AG08396 (cell line): ENCODE measurements at regions not wholly inside any gene's neighbourhood (a gene's known extent, or its start where the extent isn't known, plus 50 kb on each side); places are given as distances from the start of the nearest gene placed in this dataset.
A peak's percentile ranks its signal among the peaks of the same experiment; 100 is the strongest.

ENCODE experiments used
- DNase-seq: peaks from one replicate; pipeline ENCODE4 v3.0.0; 2012; ENCODE audit warnings: low spot score, mixed read lengths

DNA sequence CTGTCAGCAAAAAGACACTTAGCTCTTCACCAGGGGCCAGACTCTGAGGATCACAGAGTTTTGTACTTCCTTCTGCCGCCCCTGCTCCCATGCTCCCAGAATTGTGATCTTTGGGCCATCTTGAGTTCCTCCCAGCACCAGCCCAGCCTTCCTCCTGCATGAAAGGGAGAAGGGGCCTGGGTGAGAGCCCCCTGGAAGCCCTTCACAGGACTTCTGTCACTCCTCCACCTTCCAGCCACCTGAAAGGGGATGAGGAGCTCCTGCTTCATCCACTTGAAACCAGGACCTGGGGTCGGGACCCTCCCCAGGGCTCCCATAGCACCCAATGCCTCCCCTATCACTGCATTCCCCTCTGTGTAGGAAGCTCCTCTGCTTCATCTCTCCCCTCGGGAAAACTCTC, 174.2 kb downstream of the BUD13 start:
- DNase-seq, result no peak

- no peak for DNase-seq
Measured at GRCh38 chr11:116598036-116598435, 174.8 kb downstream of the BUD13 start.

- DNase-seq, result no peak
Measured at GRCh38 chr11:116596346-116597260, 176.2 kb downstream of the BUD13 start.

DNA sequence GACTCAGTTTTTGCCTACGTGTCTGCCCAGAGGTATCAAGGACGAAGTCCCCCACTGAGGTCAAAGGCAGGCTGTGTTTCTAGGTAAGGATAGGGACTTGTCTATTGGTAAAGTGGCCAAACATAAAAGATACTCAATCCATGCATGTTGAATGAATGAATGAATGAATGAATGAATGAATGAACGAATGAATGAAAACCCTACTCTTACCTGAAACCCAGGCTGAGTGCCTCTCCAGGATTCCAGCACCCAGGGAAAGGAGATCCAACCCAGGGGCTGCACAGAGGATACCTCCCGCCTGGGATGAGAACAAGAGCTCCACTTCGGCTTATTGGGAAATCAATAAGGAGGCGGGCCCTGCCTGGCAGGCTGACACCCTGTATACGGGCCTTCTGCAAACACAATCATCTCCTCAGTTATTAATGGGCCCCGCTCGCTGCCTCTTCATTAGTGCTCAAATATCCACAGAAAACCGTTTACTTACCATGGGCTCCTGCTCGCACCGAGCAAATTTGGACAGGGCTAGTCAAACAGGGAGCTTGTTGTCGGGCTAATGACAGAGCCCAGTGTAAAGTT, 177.4 kb downstream of the BUD13 start:
- DNase-seq, result no peak

DNA sequence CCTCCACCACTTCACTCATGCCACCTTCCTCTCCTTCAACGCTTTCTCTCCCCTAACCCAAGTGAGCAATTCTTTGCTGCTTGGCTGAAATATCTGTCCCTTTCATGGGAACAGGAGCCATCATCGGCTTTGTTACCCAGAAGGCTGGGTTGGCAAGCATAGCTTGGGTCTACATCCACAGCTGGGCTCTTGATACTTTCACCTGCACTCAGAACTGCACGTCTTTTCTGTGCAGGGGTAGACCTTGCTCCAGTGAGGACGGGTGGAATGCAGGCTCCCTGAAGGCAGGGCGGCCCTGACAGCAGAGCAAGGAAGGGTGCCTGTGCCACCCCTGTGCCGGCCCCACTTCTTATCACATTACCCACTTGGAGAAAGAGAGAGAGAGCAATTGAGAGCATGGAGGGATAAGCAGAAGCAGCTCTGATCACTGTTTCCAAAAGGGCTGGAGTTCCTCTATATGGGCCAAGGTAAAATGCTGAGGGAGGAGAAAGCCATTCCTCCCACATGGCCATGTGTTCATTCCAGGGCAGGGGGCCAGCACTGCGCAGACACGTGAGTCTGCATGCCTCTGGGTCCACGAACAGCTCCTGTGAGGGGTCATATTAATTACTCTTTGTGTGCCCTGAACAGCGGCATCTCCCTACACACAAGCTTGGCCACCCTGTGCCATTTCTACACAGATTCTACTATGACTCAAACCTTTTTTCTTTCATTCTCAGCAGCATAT, 181.8 kb downstream of the BUD13 start:
- no peak for DNase-seq

DNA sequence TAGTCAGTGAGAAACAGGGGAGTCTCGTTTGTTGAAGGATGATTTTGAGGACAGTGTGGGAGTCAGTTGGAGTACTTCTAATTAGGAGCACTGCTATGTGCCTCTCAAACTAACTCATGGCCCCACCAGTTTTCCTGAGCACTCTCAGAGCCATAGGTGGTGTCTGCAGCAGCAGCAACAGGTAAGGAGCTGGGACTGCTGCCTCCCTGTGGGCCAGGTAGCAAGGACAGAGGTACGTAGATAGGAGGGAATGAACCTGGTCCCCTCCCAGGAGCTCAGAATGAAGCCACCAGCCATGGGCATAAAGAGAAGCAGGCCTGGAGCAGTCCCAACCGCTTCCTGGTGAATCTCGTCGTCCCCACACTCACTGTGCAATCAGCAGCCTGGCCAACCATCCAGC, 183.4 kb downstream of the BUD13 start:
- DNase-seq, result no peak

GRCh38 chr11:116586392-116586791, 186.4 kb downstream of the BUD13 start:
- no peak for DNase-seq

- DNase-seq, result no peak
Measured at GRCh38 chr11:116582571-116582970, 190.2 kb downstream of the BUD13 start.

- no peak for DNase-seq
Measured at GRCh38 chr11:116581349-116581748, 191.4 kb downstream of the BUD13 start.

DNA sequence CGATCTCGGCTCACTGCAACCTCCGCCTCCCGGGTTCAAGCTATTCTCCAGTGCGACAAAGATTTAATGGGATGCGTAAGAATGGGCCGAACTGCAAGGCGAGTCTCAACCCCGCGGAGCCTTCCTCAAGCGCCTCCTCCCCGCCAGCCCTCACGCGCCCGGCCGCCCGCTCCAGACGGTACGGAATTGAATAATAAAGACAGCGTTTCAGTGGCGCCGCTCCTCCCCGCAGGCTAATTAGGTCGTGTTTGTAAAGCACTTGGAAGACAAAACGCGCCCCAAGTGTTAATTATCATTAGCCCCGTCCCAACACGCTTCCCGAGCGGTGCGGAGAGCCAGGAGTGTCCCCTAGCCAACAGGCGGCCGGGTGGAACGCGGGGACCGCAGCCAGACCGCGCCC, 192.0 kb downstream of the BUD13 start:
- DNase-seq, result no peak

DNA sequence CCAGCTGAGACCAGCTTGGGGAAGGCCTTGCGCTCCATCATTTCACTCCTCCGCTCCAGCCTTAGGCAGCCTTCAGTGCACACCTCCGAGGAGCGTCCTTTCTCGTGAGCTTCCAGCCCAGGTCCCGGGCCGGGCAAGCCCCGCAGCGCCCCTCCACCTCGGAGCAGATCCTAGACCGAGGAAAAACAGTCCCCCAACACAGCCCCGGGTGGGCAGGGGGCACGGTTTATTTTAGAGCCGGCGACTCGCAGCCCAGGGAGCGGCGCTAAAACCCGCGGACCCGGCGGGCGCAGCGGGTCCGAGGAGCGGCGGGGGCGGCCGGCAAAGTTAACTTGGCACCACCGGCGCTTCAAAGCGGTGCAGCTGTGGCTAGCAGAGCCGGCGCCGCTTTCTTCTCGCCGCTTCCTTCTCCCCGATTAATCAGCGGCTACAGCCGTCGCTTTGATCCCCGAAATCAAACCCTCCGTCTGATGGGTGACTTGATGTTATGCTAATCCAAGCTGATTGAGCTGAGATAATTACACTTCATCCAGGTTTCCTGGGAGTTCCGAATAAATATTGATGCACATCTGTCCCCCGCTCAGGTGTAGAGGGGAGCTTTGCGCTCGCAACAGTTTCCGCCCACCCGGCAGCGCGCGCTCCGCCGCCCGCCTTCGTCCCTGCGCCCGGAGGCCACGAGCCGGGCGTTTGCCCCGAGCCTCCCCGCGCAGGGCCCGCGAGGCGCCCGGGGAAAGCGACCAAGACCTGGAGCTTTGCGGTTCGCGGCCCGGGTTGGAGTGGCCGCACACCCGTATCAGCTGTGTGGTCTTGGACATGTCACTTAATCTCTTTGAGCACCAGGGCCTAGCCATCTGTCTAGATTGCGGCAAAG, 192.7 kb downstream of the BUD13 start:
- DNase-seq, result no peak

DNA sequence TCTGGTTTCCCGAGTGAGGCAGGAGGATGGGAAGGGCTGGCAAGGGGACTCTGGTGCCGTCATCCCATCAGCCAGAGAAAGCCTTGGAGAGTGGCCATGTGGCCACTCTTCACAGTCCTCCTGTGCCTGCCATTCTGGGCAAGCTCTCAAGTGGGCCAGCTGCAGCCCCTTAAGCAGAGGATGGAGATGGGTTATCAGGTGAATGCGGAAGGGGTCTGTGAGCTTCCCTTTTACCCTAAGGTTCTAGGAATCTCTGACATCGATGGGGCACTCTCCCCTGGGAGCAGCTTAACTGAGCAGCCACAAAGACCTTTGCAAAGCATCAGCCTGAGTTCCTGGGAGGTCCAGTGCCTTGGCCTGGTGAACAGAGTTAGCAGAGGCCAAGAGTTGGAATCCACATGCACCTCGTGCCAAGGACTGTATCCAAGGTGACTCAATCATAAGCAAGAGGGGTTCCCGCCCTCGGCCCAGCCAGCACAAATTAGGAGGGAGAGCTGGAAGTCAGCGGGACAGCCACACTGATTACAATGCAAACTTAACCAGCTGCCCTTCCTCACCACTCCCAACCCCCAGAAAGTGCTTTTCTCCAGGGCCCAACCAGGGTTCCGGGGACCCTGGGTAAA, 193.6 kb downstream of the BUD13 start:
- no peak for DNase-seq

GRCh38 chr11:116577956-116578355, 194.8 kb downstream of the BUD13 start:
- no peak for DNase-seq

DNA sequence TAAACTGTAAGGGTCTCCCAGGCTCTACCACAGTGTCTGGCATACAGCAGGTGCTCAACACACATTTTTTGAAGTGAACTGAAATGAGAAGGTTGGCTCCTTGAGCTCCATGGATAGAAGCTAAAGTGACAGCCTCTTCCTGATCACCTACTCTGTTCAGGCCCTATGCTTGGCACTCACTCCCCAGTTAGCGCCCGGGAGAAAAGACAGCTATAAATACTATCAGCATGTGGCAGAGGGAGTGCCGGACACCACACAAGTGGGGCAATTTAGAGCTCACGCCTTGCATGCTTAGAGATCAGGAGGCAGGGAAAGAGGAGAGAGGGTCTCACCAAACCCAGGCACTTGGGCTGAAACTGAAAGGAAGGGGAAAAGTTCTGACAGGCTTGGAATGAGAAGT, 195.5 kb downstream of the BUD13 start:
- DNase-seq, result no peak

DNA sequence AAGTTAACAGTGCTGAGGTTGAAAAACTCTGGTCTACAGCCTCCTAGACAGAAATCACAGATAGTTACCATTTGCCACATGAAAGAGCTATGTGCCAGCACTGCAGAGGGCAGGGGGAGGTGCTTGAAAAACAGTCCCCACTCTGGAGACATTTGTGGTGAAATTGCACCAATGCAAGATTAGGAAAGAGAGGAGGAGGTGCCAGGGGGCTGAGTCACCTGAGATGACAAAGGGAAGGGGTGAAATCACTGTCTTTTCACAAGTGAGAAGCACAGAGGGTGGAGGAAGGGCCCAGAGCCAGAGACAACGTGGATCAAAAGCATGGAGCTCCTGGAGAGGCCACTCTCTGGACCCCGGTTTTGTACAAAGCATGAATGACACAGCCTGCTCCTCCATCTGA, 196.3 kb downstream of the BUD13 start:
- DNase-seq, result no peak

GRCh38 chr11:116567721-116568242, 205.0 kb downstream of the BUD13 start:
- no peak for DNase-seq

DNA sequence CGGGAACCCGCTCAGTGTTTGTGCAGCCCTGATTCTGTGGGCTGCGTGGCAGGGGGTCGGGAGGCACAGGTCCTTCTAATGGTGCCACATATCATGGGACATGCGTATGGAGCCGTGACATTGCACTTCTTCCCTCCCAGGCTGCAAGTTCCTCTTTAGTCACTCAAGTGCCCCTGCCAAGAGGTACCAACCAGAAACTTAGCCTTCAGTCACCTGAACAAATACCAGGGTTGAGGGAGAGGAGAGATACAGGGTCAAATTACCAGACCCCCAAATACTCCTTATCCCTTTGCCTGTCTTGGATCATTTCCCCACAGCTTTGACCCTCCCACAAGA, 209.1 kb downstream of the BUD13 start:
- no peak for DNase-seq

GRCh38 chr11:116563028-116563711, 209.6 kb downstream of the BUD13 start:
- DNase-seq, result peak; percentile 55

- DNase-seq, result no peak
Measured at GRCh38 chr11:116560589-116560988, 212.2 kb downstream of the BUD13 start.

DNA sequence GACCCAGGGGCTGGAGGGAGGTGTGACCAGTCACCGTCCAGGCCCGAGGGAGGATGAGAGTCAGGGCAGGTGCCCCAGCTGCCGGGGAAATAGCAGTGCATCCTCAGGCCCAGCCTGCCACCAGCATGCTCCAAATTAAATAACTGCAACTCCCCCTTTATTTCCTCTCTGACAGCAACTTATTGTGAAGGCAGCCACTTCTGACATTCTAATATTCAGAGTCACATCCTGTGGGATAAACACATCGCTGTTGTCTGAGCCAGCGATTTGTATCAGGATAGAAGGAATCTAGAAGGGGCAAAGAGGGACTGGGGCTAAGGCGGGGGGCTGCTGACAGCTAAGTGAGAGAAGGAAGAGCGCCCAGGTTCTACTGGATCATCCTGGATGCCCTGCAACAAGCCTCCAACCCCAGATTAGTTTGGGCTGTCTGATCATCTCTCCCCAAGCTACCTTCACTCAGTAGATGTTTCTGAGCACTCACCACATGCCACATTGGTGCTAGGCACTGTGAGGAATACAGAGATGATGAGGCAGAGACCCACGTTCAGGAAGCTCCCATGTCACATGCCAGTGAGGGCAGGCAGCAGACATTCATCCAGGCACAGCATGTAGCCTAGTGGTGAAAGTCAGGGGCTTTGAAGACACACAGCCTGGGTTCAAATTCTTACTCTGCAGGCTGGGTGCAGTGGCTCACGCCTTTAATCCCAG, 214.1 kb downstream of the BUD13 start:
- DNase-seq, result peak; percentile 46
